GM06990 (cell line): ENCODE measurements at regions not wholly inside any gene's neighbourhood (a gene's known extent, or its start where the extent isn't known, plus 50 kb on each side); places are given as distances from the start of the nearest gene placed in this dataset.

Experiments used
- DNase-seq: peaks from one replicate; pipeline ENCODE4 v3.0.0-alpha.2; 2011; ENCODE audit not compliant: insufficient read length; ENCODE audit errors: extremely low read depth
- H3K27me3 ChIP-seq: replicated peaks from 2 replicates; pipeline ENCODE4 v1.6.0; 2011; ENCODE audit warnings: low read length; ENCODE audit not compliant: control insufficient read depth, insufficient read depth
- H3K36me3 ChIP-seq: 2 replicates; pipeline ENCODE4 v1.5.1; 2011; ENCODE audit warnings: low read length; ENCODE audit not compliant: control insufficient read depth, insufficient read depth
- H3K4me3 ChIP-seq: replicated peaks from 2 replicates; pipeline ENCODE4 v1.5.1; 2011; ENCODE audit warnings: low read depth, mild to moderate bottlenecking, control low read depth, low read length
- TF ChIP-seq, protein P1 (sequence below): IDR thresholded peaks from 2 replicates; pipeline ENCODE4 v1.5.1; 2011; ENCODE audit warnings: low read length, control low read depth, mild to moderate bottlenecking, inconsistent platforms; ENCODE audit not compliant: insufficient read depth, poor library complexity, severe bottlenecking

DNA sequence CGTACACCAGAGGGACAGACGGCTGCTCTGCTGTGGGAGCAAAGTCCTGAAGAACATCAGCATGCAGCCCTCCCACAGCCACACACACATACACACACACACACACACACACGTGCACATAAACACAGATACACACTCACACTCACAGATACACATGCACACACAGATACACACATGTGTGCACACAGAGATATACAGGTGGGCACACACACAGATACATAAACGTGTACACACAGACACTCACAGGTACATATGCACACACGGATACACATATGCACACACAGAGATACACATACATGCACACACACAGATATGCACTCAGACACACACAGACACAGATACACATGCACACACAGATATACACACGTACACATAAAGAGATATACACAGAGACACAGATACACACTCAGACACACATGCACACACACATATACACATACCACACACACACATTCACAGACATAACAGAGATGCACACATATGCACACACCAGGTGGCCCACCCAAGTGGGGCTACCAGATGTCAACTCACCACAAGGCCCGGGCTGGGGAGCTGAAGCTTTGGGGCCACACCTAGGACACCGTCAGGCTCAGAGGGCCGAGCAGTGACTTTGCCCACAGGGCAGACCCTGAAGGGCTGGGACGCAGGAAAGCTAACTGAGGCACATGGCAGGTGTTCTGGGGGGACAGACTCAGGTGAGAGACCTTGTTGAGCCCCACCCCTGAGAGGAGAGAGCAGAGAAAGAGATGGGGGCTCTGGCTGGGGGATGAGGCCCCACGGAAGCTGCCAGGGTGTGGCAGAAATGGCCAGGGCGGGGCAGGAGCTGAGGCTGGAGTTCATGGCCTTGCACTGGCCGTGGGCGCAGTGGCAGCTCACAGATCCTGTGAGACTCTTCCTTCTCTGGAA, 148.6 kb upstream of the PPP1R26 start:
- no peak for DNase-seq
- TF ChIP-seq, protein P1, sequence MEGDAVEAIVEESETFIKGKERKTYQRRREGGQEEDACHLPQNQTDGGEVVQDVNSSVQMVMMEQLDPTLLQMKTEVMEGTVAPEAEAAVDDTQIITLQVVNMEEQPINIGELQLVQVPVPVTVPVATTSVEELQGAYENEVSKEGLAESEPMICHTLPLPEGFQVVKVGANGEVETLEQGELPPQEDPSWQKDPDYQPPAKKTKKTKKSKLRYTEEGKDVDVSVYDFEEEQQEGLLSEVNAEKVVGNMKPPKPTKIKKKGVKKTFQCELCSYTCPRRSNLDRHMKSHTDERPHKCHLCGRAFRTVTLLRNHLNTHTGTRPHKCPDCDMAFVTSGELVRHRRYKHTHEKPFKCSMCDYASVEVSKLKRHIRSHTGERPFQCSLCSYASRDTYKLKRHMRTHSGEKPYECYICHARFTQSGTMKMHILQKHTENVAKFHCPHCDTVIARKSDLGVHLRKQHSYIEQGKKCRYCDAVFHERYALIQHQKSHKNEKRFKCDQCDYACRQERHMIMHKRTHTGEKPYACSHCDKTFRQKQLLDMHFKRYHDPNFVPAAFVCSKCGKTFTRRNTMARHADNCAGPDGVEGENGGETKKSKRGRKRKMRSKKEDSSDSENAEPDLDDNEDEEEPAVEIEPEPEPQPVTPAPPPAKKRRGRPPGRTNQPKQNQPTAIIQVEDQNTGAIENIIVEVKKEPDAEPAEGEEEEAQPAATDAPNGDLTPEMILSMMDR, result no peak
- H3K27me3 ChIP-seq, result no peaks in the 10 kb centered on the region
- H3K36me3 ChIP-seq, result no peaks in the 10 kb centered on the region
- no peak overlapping the region for H3K4me3 ChIP-seq

DNA sequence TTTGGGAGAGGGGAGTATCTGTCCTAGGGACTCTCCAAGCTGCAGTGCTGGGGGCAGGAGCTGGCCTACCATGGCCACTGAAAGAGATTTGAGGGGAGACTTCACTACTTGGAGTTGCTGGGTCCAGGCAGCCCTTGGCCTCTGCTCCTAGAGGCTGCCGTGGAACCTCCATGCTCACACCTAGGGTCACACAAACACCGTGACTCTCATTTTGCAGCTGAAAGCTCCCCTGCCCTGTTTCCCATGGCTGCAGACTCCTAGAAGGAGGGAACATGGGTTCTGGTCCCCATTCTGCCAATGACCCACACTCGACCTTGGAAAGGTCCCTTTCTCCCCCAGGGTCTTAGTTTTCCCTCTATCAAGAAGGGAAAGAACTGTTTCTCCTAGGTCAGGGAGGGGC, 147.1 kb upstream of the PPP1R26 start:
- Histone ChIP-seq H3K27me3 (no peaks in the 10 kb centered on the region), H3K36me3 (no peaks in the 10 kb centered on the region), H3K4me3 (no peak overlapping the region)
- TF ChIP-seq, protein P1, result no peak
- no peak for DNase-seq

DNA sequence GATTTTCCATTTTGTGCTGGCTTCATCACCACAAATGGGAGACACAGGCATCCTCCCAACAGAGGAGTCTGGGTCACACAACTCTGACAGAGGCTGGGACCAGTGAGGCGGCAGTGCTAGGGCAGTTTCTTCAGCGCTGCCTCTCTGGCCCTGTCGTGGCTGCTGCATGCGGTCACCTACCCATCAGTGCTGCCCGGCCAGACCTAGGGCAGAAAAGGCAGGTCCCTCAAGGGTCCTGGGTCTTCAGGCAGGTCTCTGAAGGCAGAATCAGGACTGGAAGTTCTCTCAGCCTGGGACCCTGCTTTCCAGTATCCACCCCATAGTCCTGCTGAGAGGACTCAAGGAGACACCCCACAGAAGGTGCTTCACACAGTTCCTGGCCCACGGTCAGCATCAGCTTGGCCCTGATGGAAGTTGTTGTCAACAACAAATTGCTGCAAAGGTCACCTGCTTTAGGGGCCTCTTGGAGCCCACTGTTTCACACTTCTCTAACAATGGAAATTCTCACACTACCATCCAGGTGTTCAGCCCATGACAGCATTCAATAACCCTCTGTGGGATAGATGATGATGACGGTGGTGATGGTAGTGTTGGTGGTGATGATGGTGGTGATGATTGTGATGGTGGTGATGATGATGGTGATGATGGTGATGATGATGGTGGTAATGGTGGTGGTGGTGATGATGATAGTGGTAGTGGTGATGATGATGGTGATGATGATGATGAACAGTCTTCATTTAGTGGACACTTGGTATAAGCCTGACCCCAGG, 146.4 kb upstream of the PPP1R26 start:
- Histone ChIP-seq H3K27me3 (no peaks in the 10 kb centered on the region), H3K36me3 (no peaks in the 10 kb centered on the region), H3K4me3 (no peak overlapping the region)
- TF ChIP-seq, protein P1, result no peak
- no peak for DNase-seq

DNA sequence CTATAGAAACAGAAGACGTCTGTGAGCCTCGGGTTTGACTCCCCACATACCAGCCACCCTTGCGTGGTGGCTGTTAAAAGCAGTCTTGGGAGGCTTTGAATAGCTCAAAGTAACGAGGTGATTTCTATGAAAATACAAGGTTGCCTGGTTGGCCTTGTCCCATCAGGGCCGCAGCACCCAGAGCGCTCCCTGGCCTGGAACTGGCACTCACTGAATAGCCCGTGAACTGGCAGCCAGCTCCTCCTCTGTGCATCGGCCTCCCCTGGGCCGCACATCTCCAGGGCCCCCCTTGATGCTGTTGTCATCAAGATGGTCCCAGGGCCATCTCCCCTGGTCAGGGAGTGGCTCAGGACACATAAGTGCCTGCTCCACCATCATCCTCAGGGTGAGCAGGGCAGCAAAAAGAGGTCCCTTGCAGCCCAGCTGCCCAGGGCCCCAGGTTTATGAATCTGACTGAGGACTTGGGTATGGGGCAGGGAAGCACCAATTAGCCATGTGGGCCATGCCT, 144.6 kb upstream of the PPP1R26 start:
- H3K27me3 ChIP-seq, result no peaks in the 10 kb centered on the region
- no peak overlapping the region for H3K4me3 ChIP-seq
- TF ChIP-seq, protein P1, result no peak
- DNase-seq, result no peak
- no peaks in the 10 kb centered on the region for H3K36me3 ChIP-seq

DNA sequence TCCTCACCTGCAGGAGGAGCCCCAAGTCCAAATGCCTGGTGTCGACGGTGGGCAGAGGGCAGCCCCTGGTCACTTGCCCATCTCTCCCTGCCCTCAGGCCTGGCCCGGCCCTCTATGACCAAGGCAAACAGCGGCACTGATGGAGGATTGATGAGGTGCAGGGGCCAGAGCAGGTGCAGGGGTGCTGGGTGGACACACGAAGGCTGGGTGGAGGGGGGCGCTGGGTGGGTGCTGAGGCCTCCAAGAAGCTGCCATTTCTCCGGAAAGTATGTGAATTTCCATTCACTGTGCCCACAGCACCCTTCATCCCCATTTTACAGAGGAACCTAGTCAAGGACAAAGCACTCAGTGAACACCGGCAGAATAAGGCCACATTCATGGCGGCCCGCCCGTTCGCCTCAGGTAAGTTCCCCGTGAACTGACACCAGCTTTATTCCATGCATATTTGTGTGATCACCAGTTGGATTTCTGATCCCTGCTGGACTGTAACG, 143.8 kb upstream of the PPP1R26 start:
- no peak overlapping the region for H3K4me3 ChIP-seq
- TF ChIP-seq, protein P1, result no peak
- DNase-seq, result no peak
- no peaks in the 10 kb centered on the region for H3K36me3 ChIP-seq
- H3K27me3 ChIP-seq, result no peaks in the 10 kb centered on the region
